HL-60 (cell line): ENCODE measurements at regions not wholly inside any gene's neighbourhood (a gene's known extent, or its start where the extent isn't known, plus 50 kb on each side); places are given as distances from the start of the nearest gene placed in this dataset.

Source experiments
- DNase-seq, 2 experiments: peaks; one replicate each; pipeline ENCODE4 v3.0.0-alpha.2; 2010 to 2020; ENCODE audit warnings: low read depth in 1 of 2, low spot score in 1 of 2
- H3K27ac ChIP-seq: fragments of 250-450 bp; sonication (Bioruptor Pico); replicated peaks from 2 replicates; pipeline ENCODE4 v1.5.1; 2020; ENCODE audit warnings: mild to moderate bottlenecking, moderate library complexity
- H3K27me3 ChIP-seq: fragments of 250-450 bp; sonication (Bioruptor Pico); 2 replicates; pipeline ENCODE4 v1.5.1; 2021; ENCODE audit warnings: mild to moderate bottlenecking, moderate library complexity; ENCODE audit not compliant: insufficient read depth, poor library complexity, severe bottlenecking
- H3K4me3 ChIP-seq: replicated peaks from 2 replicates; pipeline ENCODE4 v1.5.1; 2011; ENCODE audit warnings: mild to moderate bottlenecking, control low read depth, low read length; ENCODE audit not compliant: insufficient read depth
- GABPA ChIP-seq: IDR thresholded peaks from 2 replicates; pipeline ENCODE4 v1.6.1; 2012; ENCODE audit warnings: low read depth
- POLR2AphosphoS5 ChIP-seq: IDR thresholded peaks from 2 replicates; pipeline ENCODE4 v1.6.1; 2012; ENCODE audit warnings: low read depth
- SPI1 ChIP-seq: IDR thresholded peaks from 2 replicates; pipeline ENCODE4 v1.6.1; 2012; ENCODE audit warnings: low read depth, mild to moderate bottlenecking, borderline replicate concordance
- TF ChIP-seq, protein P1 (sequence below): IDR thresholded peaks from one replicate; pipeline ENCODE4 v1.5.1; 2011; ENCODE audit warnings: low read length, control low read depth, inconsistent platforms; ENCODE audit not compliant: insufficient read depth
- TF ChIP-seq, protein P2 (sequence below): IDR thresholded peaks from 2 replicates; pipeline ENCODE4 v1.6.1; 2012; ENCODE audit warnings: low read depth; ENCODE audit not compliant: insufficient replicate concordance

DNA sequence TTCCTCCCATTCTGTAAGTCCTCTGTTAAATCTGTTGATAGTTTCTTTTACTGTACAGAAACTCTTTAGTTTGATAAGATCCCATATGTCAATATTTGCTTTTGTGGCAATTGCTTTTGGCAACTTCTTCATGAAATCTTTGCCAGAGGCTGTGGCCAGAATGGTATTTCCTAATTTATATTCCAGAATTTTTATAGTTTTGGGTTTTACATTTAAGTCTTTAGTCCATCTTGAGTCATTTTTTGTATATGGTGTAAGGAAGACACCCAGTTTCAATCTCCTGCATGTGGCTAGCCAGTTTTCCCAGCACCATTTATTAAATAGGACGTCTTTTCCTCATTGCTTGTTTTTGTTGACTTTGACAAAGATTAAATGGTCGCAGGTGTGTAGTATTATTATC lies 372.4 kb upstream of the CADM2 start:
- no peaks in the 10 kb centered on the region for H3K27me3 ChIP-seq
- H3K4me3 ChIP-seq: no peak overlapping the region
- no peak overlapping the region for H3K27ac ChIP-seq
- DNase-seq: no peak
- TF ChIP-seq, protein P1, sequence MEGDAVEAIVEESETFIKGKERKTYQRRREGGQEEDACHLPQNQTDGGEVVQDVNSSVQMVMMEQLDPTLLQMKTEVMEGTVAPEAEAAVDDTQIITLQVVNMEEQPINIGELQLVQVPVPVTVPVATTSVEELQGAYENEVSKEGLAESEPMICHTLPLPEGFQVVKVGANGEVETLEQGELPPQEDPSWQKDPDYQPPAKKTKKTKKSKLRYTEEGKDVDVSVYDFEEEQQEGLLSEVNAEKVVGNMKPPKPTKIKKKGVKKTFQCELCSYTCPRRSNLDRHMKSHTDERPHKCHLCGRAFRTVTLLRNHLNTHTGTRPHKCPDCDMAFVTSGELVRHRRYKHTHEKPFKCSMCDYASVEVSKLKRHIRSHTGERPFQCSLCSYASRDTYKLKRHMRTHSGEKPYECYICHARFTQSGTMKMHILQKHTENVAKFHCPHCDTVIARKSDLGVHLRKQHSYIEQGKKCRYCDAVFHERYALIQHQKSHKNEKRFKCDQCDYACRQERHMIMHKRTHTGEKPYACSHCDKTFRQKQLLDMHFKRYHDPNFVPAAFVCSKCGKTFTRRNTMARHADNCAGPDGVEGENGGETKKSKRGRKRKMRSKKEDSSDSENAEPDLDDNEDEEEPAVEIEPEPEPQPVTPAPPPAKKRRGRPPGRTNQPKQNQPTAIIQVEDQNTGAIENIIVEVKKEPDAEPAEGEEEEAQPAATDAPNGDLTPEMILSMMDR: no peak
- TF ChIP-seq, protein P2, sequence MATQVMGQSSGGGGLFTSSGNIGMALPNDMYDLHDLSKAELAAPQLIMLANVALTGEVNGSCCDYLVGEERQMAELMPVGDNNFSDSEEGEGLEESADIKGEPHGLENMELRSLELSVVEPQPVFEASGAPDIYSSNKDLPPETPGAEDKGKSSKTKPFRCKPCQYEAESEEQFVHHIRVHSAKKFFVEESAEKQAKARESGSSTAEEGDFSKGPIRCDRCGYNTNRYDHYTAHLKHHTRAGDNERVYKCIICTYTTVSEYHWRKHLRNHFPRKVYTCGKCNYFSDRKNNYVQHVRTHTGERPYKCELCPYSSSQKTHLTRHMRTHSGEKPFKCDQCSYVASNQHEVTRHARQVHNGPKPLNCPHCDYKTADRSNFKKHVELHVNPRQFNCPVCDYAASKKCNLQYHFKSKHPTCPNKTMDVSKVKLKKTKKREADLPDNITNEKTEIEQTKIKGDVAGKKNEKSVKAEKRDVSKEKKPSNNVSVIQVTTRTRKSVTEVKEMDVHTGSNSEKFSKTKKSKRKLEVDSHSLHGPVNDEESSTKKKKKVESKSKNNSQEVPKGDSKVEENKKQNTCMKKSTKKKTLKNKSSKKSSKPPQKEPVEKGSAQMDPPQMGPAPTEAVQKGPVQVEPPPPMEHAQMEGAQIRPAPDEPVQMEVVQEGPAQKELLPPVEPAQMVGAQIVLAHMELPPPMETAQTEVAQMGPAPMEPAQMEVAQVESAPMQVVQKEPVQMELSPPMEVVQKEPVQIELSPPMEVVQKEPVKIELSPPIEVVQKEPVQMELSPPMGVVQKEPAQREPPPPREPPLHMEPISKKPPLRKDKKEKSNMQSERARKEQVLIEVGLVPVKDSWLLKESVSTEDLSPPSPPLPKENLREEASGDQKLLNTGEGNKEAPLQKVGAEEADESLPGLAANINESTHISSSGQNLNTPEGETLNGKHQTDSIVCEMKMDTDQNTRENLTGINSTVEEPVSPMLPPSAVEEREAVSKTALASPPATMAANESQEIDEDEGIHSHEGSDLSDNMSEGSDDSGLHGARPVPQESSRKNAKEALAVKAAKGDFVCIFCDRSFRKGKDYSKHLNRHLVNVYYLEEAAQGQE: no peak
- no peak for TF ChIP-seq POLR2AphosphoS5
- TF ChIP-seq SPI1: no peak
- no peak for TF ChIP-seq GABPA

DNA sequence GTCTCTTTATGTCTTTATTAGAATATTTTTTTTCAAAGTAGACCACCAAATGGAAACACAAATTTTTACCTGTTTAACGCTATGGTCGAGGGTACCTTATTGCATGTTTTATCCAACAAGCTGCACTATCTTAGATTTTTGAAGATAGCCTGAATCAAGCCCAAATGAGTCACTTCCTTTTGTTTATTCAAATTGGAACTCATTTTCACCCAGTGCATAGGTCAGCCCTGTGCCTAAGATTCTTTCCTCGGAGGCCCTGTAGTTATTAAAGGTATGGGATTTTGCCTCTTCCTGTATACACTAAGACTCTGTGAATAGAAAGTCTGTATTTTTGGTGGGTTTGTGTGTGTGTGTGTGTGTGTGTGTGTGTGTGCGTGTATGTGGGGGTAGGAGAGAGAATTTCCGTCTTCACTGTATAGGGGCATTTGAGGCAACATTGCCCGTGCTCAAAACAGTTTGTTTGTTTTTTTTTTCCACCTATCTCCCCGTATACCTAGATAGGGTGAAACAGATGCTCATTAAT lies 358.0 kb upstream of the CADM2 start:
- H3K27me3 ChIP-seq: no peaks in the 10 kb centered on the region
- TF ChIP-seq, protein P1: no peak
- TF ChIP-seq, protein P2: no peak
- TF ChIP-seq SPI1 (no peak), GABPA (no peak), POLR2AphosphoS5 (no peak)
- no peak for DNase-seq
- no peak overlapping the region for H3K27ac ChIP-seq
- H3K4me3 ChIP-seq: no peak overlapping the region

GRCh38 chr3:84601303-84601702 lies 357.5 kb upstream of the CADM2 start:
- no peak for DNase-seq
- TF ChIP-seq POLR2AphosphoS5 (no peak), SPI1 (no peak)
- TF ChIP-seq, protein P1: no peak
- H3K27ac ChIP-seq: no peak overlapping the region
- no peaks in the 10 kb centered on the region for H3K27me3 ChIP-seq
- H3K4me3 ChIP-seq: no peak overlapping the region

- no peak for DNase-seq
- TF ChIP-seq, protein P2: no peak
- TF ChIP-seq GABPA (no peak), POLR2AphosphoS5 (no peak), SPI1 (no peak)
- TF ChIP-seq, protein P1: no peak
- H3K27me3 ChIP-seq: no peaks in the 10 kb centered on the region
- H3K4me3 ChIP-seq: no peak overlapping the region
- H3K27ac ChIP-seq: no peak overlapping the region
Measured at GRCh38 chr3:84621823-84622222, 337.0 kb upstream of the CADM2 start.
